AG10803 (cell line): ENCODE measurements at regions not wholly inside any gene's neighbourhood (a gene's known extent, or its start where the extent isn't known, plus 50 kb on each side); places are given as distances from the start of the nearest gene placed in this dataset.
A peak's percentile ranks its signal among the peaks of the same experiment; 100 is the strongest.

Experiments
- DNase-seq: peaks from one replicate; pipeline ENCODE4 v3.0.0; 2010; ENCODE audit warnings: low read depth
- H3K4me3 ChIP-seq: 2 replicates; pipeline ENCODE4 v1.5.1; 2011; ENCODE audit warnings: mild to moderate bottlenecking, low read length, control low read depth
- CTCF ChIP-seq: conservative IDR thresholded peaks from 2 replicates; pipeline ENCODE4 v1.5.1; 2011; ENCODE audit warnings: mild to moderate bottlenecking, low read length, control low read depth, inconsistent platforms

- peak; percentile 60 for DNase-seq
- H3K4me3 ChIP-seq, result no peak overlapping the region
- peak; percentile 33 for TF ChIP-seq CTCF
Observed at GRCh38 chr3:56985878-56986277, 74.6 kb upstream of the SPATA12 start.

GRCh38 chr3:56985460-56985859 lies 75.0 kb upstream of the SPATA12 start:
- no peak for TF ChIP-seq CTCF
- H3K4me3 ChIP-seq, result no peak overlapping the region
- no peak for DNase-seq

- no peak for DNase-seq
- no peak for TF ChIP-seq CTCF
- no peak overlapping the region for H3K4me3 ChIP-seq
Observed at GRCh38 chr3:56983427-56983826, 77.0 kb upstream of the SPATA12 start.

GRCh38 chr3:56981445-56982230 lies 78.8 kb upstream of the SPATA12 start:
- DNase-seq, result no peak
- TF ChIP-seq CTCF, result no peak
- H3K4me3 ChIP-seq, result no peak overlapping the region

GRCh38 chr3:56980798-56981390 lies 79.6 kb upstream of the SPATA12 start:
- DNase-seq, result peak; percentile 99
- TF ChIP-seq CTCF, result no peak
- no peak overlapping the region for H3K4me3 ChIP-seq

GRCh38 chr3:56980243-56980642 lies 80.2 kb upstream of the SPATA12 start:
- no peak overlapping the region for H3K4me3 ChIP-seq
- TF ChIP-seq CTCF, result no peak
- DNase-seq, result no peak

GRCh38 chr3:56979791-56980190 lies 80.7 kb upstream of the SPATA12 start:
- no peak for TF ChIP-seq CTCF
- no peak overlapping the region for H3K4me3 ChIP-seq
- no peak for DNase-seq
